Neural progenitor cell (in vitro differentiated cells): ENCODE measurements at regions not wholly inside any gene's neighbourhood (a gene's known extent, or its start where the extent isn't known, plus 50 kb on each side); places are given as distances from the start of the nearest gene placed in this dataset.

ENCODE experiments used
- DNase-seq: peaks from one replicate; pipeline ENCODE4 v3.0.0-alpha.2; 2016; ENCODE audit warnings: low spot score
- H2AFZ ChIP-seq: fragments of 200-600 bp; sonication (generic); replicated peaks from 2 replicates; pipeline ENCODE4 v1.6.1; 2016; ENCODE audit warnings: antibody characterized with exemption
- H3F3A ChIP-seq: fragments of 200-600 bp; sonication (generic); 2 replicates; pipeline ENCODE4 v1.6.1; 2016; ENCODE audit warnings: antibody characterized with exemption, low read depth
- H3K27ac ChIP-seq: fragments of 200-600 bp; sonication (generic); 2 replicates; pipeline ENCODE4 v1.5.1; 2016; ENCODE audit warnings: mild to moderate bottlenecking
- H3K27me3 ChIP-seq: fragments of 200-600 bp; sonication (generic); 2 replicates; pipeline ENCODE4 v1.6.1; 2016; ENCODE audit warnings: mild to moderate bottlenecking, moderate library complexity
- H3K36me3 ChIP-seq: fragments of 200-600 bp; sonication (generic); 2 replicates; pipeline ENCODE4 v1.5.1; 2016
- H3K4me1 ChIP-seq: fragments of 200-600 bp; sonication (generic); 2 replicates; pipeline ENCODE4 v1.6.1; 2016; ENCODE audit warnings: mixed run types
- H3K4me2 ChIP-seq: fragments of 200-600 bp; sonication (generic); 2 replicates; pipeline ENCODE4 v1.6.1; 2016
- H3K4me3 ChIP-seq: fragments of 200-600 bp; sonication (generic); 2 replicates; pipeline ENCODE4 v1.5.1; 2016
- H3K79me2 ChIP-seq: fragments of 200-600 bp; sonication (generic); 2 replicates; pipeline ENCODE4 v1.6.1; 2016; ENCODE audit warnings: low read depth
- H3K9ac ChIP-seq: fragments of 200-600 bp; sonication (generic); 2 replicates; pipeline ENCODE4 v1.6.1; 2016
- H3K9me3 ChIP-seq: fragments of 200-600 bp; sonication (generic); 2 replicates; pipeline ENCODE4 v1.5.1; 2016; ENCODE audit warnings: low read depth
- H4K20me1 ChIP-seq: fragments of 200-600 bp; sonication (generic); 2 replicates; pipeline ENCODE4 v1.6.1; 2016; ENCODE audit warnings: low read depth
- H3K27ac Mint-ChIP-seq: 3 replicates; pipeline ENCODE4 v1.8.0; 2021; ENCODE audit warnings: mixed read lengths
- H3K27me3 Mint-ChIP-seq: 2 replicates; pipeline ENCODE4 v1.8.0; 2022; ENCODE audit warnings: low read depth, mild to moderate bottlenecking, inconsistent platforms, moderate library complexity, mixed read lengths; ENCODE audit not compliant: insufficient read depth
- H3K36me3 Mint-ChIP-seq: 3 replicates; pipeline ENCODE4 v1.8.0; 2021; ENCODE audit warnings: mixed read lengths
- H3K4me1 Mint-ChIP-seq: 3 replicates; pipeline ENCODE4 v1.8.0; 2021; ENCODE audit warnings: mixed read lengths
- H3K4me3 Mint-ChIP-seq: 3 replicates; pipeline ENCODE4 v1.8.0; 2021; ENCODE audit warnings: mild to moderate bottlenecking, moderate library complexity, mixed read lengths
- H3K9me3 Mint-ChIP-seq: 3 replicates; pipeline ENCODE4 v1.8.0; 2020; ENCODE audit warnings: mixed read lengths
- CTCF ChIP-seq: fragments of 200-600 bp; sonication (generic); IDR thresholded peaks from 2 replicates; pipeline ENCODE4 v1.5.1; 2017; ENCODE audit warnings: antibody characterized with exemption, mild to moderate bottlenecking
- EZH2 ChIP-seq: fragments of 200-600 bp; sonication (generic); IDR thresholded peaks from 2 replicates; pipeline ENCODE4 v1.6.1; 2017; ENCODE audit warnings: antibody characterized with exemption, mild to moderate bottlenecking, moderate library complexity
- EZH2phosphoT487 ChIP-seq: fragments of 200-600 bp; sonication (generic); IDR thresholded peaks from 2 replicates; pipeline ENCODE4 v1.6.1; 2017; ENCODE audit warnings: antibody characterized with exemption

GRCh38 chr14:100671906-100672305 is 54.8 kb upstream of the DLK1 start:
- Histone ChIP-seq H3K79me2 (no peaks in the 10 kb centered on the region), H3F3A (peaks cover 44% of the 10 kb centered on the region), H3K27ac (no peak overlapping the region), H2AFZ (no peak overlapping the region), H3K9ac (no peak overlapping the region), H3K27me3 (no peaks in the 10 kb centered on the region), H3K4me1 (peaks cover 61% of the 10 kb centered on the region), H3K4me2 (no peak overlapping the region), H4K20me1 (no peaks in the 10 kb centered on the region), H3K36me3 (no peaks in the 10 kb centered on the region), H3K4me3 (no peak overlapping the region), H3K9me3 (no peaks in the 10 kb centered on the region)
- H3K4me3 Mint-ChIP-seq, result no peak overlapping the region
- H3K9me3 Mint-ChIP-seq, result no peaks in the 10 kb centered on the region
- H3K27ac Mint-ChIP-seq, result no peak overlapping the region
- H3K36me3 Mint-ChIP-seq, result no peaks in the 10 kb centered on the region
- H3K27me3 Mint-ChIP-seq, result peaks cover 24% of the 10 kb centered on the region
- H3K4me1 Mint-ChIP-seq, result peaks cover 60% of the 10 kb centered on the region
- no peak for DNase-seq
- TF ChIP-seq EZH2phosphoT487, result no peak
- no peak for TF ChIP-seq CTCF
- TF ChIP-seq EZH2, result no peak

GRCh38 chr14:100673085-100673806 is 53.4 kb upstream of the DLK1 start:
- H3K4me1 ChIP-seq, result peaks cover 71% of the 10 kb centered on the region
- H3K36me3 ChIP-seq, result no peaks in the 10 kb centered on the region
- peak overlapping the region; percentile 39 for H3K4me3 Mint-ChIP-seq
- peaks cover 69% of the 10 kb centered on the region for H3K4me1 Mint-ChIP-seq
- H3K9me3 ChIP-seq, result no peaks in the 10 kb centered on the region
- TF ChIP-seq EZH2phosphoT487 (no peak), EZH2 (no peak), CTCF (no peak)
- no peaks in the 10 kb centered on the region for H3K9me3 Mint-ChIP-seq
- no peaks in the 10 kb centered on the region for H3K27me3 ChIP-seq
- DNase-seq, result peak; percentile 76
- H3K4me3 ChIP-seq, result no peak overlapping the region
- H3K27ac ChIP-seq, result peak overlapping the region; percentile 48
- H3F3A ChIP-seq, result peaks cover 44% of the 10 kb centered on the region
- peak overlapping the region; percentile 58 for H3K4me2 ChIP-seq
- H3K27ac Mint-ChIP-seq, result no peak overlapping the region
- peaks cover 21% of the 10 kb centered on the region for H3K27me3 Mint-ChIP-seq
- no peaks in the 10 kb centered on the region for H3K79me2 ChIP-seq
- peak overlapping the region; percentile 15 for H2AFZ ChIP-seq
- H3K36me3 Mint-ChIP-seq, result no peaks in the 10 kb centered on the region
- H4K20me1 ChIP-seq, result no peaks in the 10 kb centered on the region
- H3K9ac ChIP-seq, result no peak overlapping the region

GRCh38 chr14:100673807-100674154 is 52.9 kb upstream of the DLK1 start:
- H3K27ac ChIP-seq, result no peak overlapping the region
- H3K27ac Mint-ChIP-seq, result peak overlapping the region; percentile 81
- peaks cover 73% of the 10 kb centered on the region for H3K4me1 Mint-ChIP-seq

GRCh38 chr14:100674428-100674827 is 52.3 kb upstream of the DLK1 start:
- H3K79me2 ChIP-seq, result no peaks in the 10 kb centered on the region
- H3K9me3 ChIP-seq, result no peaks in the 10 kb centered on the region
- peaks cover 44% of the 10 kb centered on the region for H3F3A ChIP-seq
- no peaks in the 10 kb centered on the region for H4K20me1 ChIP-seq
- no peak overlapping the region for H3K9ac ChIP-seq
- Mint-ChIP-seq H3K27me3 (peaks cover 23% of the 10 kb centered on the region), H3K4me3 (peak overlapping the region; percentile 38), H3K4me1 (peaks cover 71% of the 10 kb centered on the region), H3K36me3 (no peaks in the 10 kb centered on the region), H3K9me3 (no peaks in the 10 kb centered on the region), H3K27ac (peak overlapping the region; percentile 88)
- DNase-seq, result peak; percentile 55
- H3K4me3 ChIP-seq, result no peak overlapping the region
- no peaks in the 10 kb centered on the region for H3K36me3 ChIP-seq
- no peaks in the 10 kb centered on the region for H3K27me3 ChIP-seq
- TF ChIP-seq CTCF (no peak), EZH2phosphoT487 (no peak)
- peaks cover 68% of the 10 kb centered on the region for H3K4me1 ChIP-seq
- no peak overlapping the region for H3K27ac ChIP-seq
- no peak overlapping the region for H2AFZ ChIP-seq
- H3K4me2 ChIP-seq, result peak overlapping the region; percentile 0

More at GRCh38 chr14:100673807-100674154, 52.9 kb upstream of the DLK1 start:
- Histone ChIP-seq H3K36me3 (no peaks in the 10 kb centered on the region), H3K9ac (no peak overlapping the region), H3K9me3 (no peaks in the 10 kb centered on the region), H3K27me3 (no peaks in the 10 kb centered on the region), H3K4me3 (no peak overlapping the region), H3K4me2 (peak overlapping the region; percentile 58), H3K4me1 (peaks cover 74% of the 10 kb centered on the region), H3K79me2 (no peaks in the 10 kb centered on the region), H2AFZ (no peak overlapping the region), H3F3A (peaks cover 44% of the 10 kb centered on the region), H4K20me1 (no peaks in the 10 kb centered on the region)
- H3K27me3 Mint-ChIP-seq, result peaks cover 21% of the 10 kb centered on the region
- no peaks in the 10 kb centered on the region for H3K36me3 Mint-ChIP-seq
- no peak for TF ChIP-seq EZH2
- TF ChIP-seq EZH2phosphoT487, result no peak
- peak overlapping the region; percentile 39 for H3K4me3 Mint-ChIP-seq
- DNase-seq, result no peak
- H3K9me3 Mint-ChIP-seq, result no peaks in the 10 kb centered on the region
